ENCODE measurements at regions not wholly inside any gene's neighbourhood (a gene's known extent, or its start where the extent isn't known, plus 50 kb on each side); places are given as distances from the start of the nearest gene placed in this dataset.

DNA sequence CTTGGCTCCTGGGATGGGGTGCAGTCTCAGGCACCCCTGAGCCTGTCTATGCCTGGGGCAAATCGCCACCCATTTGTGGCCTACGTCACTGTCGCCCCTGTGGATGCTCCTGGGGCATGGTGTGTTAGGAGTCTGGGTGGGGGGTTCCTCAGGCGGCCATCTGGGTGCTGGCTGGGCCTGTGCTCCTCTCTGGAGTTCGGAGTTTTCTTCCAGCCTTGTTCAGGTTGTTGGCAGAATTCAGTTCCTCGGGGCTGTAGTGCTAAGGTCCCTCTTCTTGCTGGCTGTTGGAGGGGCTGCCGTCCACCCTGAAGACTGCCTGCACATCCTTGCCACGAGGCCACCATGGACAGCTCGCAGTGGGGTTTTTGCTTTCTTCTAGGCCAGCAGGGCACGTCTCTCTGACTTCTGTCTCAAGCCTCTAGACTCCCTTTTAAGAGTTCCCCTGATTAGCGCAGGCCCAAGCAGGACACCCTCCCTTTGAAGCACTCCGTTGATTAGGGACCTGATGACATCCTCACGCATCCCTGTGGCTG is 86.7 kb upstream of the C1orf174 start:
- TF ChIP-seq, protein P1, sequence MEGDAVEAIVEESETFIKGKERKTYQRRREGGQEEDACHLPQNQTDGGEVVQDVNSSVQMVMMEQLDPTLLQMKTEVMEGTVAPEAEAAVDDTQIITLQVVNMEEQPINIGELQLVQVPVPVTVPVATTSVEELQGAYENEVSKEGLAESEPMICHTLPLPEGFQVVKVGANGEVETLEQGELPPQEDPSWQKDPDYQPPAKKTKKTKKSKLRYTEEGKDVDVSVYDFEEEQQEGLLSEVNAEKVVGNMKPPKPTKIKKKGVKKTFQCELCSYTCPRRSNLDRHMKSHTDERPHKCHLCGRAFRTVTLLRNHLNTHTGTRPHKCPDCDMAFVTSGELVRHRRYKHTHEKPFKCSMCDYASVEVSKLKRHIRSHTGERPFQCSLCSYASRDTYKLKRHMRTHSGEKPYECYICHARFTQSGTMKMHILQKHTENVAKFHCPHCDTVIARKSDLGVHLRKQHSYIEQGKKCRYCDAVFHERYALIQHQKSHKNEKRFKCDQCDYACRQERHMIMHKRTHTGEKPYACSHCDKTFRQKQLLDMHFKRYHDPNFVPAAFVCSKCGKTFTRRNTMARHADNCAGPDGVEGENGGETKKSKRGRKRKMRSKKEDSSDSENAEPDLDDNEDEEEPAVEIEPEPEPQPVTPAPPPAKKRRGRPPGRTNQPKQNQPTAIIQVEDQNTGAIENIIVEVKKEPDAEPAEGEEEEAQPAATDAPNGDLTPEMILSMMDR (conservative IDR thresholded peaks at IDR 0.05; ENCODE audit: low read depth, low read length) = no peak
- H3K4me3 ChIP-seq (IDR thresholded peaks at IDR 0.05; ENCODE audit: insufficient read depth, low read depth, low read length) = no peak overlapping the region
- H3K4me1 ChIP-seq (ENCODE audit: low read depth, poor library complexity, severe bottlenecking) = no peaks in the 10 kb centered on the region
- H4K20me1 ChIP-seq (ENCODE audit: insufficient read depth) = no peaks in the 10 kb centered on the region
- no peak overlapping the region for H3K9ac ChIP-seq
- no peak overlapping the region for H2AFZ ChIP-seq (ENCODE audit: low read depth)
- H3K27ac ChIP-seq = no peak overlapping the region
- no peaks in the 10 kb centered on the region for H3K36me3 ChIP-seq (ENCODE audit: insufficient read depth)
- H3K4me2 ChIP-seq = no peak overlapping the region
- peaks cover 39% of the 10 kb centered on the region for H3K27me3 ChIP-seq (ENCODE audit: insufficient read depth, low read depth)
- no peaks in the 10 kb centered on the region for H3K79me2 ChIP-seq (ENCODE audit: insufficient read depth, low read depth)

DNA sequence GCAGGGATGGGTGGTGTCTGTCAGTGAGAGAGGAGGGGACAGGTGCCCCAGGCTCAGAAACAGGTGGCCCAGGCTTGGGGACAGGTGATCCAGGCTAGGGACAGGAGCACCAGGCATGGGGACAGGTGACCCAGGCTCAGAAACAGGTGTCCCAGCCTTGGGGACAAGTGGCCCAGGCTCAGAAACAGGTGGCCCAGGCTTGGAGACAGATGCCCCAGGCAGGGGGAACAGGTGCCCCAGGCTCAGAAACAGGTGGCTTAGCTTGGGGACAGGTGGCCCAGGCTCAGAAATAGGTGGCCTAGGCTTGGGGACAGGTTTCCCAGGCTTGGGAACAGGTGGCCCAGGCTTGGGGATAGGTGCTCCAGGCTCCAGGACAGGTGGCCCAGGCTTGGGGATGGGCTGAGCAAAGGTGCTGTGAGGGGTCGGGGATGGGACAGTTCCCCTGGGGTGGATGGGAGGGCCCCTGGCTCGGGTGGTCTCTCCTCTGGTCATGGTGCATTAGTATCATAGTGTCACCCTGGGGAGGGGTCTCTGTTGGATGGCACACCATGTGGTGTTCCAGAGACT is 87.7 kb upstream of the C1orf174 start:
- H3K4me1 ChIP-seq (ENCODE audit: low read depth, poor library complexity, severe bottlenecking) = no peaks in the 10 kb centered on the region
- H4K20me1 ChIP-seq (ENCODE audit: insufficient read depth) = no peaks in the 10 kb centered on the region
- H3K9ac ChIP-seq = no peak overlapping the region
- no peaks in the 10 kb centered on the region for H3K79me2 ChIP-seq (ENCODE audit: insufficient read depth, low read depth)
- peaks cover 36% of the 10 kb centered on the region for H3K27me3 ChIP-seq (ENCODE audit: insufficient read depth, low read depth)
- no peak overlapping the region for H3K4me2 ChIP-seq
- H3K36me3 ChIP-seq (ENCODE audit: insufficient read depth) = no peaks in the 10 kb centered on the region
- no peak overlapping the region for H3K4me3 ChIP-seq (IDR thresholded peaks at IDR 0.05; ENCODE audit: insufficient read depth, low read depth, low read length)
- no peak overlapping the region for H2AFZ ChIP-seq (ENCODE audit: low read depth)
- H3K27ac ChIP-seq = no peak overlapping the region
- TF ChIP-seq, protein P1 (conservative IDR thresholded peaks at IDR 0.05; ENCODE audit: low read depth, low read length) = no peak

DNA sequence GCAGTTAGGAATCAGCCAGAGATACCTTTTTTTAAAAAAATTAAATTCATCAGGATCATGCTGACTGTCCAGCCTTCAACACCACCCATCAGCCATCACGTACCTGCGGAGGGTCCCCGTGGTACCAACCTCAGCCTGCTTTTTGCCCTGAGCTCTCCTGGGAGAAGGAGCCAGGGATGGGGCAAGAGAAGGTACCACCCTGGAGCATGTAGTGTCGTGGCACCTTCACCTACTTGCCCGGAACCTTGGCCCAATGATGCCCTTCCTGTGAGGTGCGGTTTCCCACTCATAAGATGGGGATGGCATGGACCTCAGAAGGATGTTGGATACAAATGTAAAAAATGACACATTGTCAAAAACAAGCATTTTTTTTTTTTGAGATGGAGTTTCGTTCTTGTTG is 88.4 kb upstream of the C1orf174 start:
- H3K36me3 ChIP-seq (ENCODE audit: insufficient read depth) = no peaks in the 10 kb centered on the region
- H3K4me1 ChIP-seq (ENCODE audit: low read depth, poor library complexity, severe bottlenecking) = no peaks in the 10 kb centered on the region
- TF ChIP-seq, protein P1 (conservative IDR thresholded peaks at IDR 0.05; ENCODE audit: low read depth, low read length) = no peak

DNA sequence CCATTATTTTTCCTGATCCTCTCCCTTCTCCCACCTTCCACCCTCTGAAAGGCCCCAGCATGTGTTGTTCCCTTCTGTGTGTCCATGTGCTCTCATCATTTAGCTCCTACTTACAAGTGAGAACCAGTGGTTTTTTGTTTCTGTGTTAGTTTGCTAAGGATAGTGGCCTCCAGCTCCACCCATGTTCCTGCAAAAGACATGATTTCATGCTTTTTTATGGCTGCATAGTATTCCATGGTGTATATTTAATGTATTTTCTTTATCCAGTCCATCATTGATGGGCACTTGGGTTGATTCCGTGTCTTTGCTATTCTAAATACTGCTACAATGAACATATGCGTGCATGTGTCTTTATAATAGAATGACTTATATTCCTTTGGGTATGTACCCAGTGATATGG is 89.4 kb upstream of the C1orf174 start:
- Histone ChIP-seq H2AFZ (ENCODE audit: low read depth) (no peak overlapping the region), H3K79me2 (ENCODE audit: insufficient read depth, low read depth) (no peaks in the 10 kb centered on the region), H3K27ac (no peak overlapping the region), H3K4me3 (IDR thresholded peaks at IDR 0.05; ENCODE audit: insufficient read depth, low read depth, low read length) (no peak overlapping the region), H3K27me3 (ENCODE audit: insufficient read depth, low read depth) (peaks cover 31% of the 10 kb centered on the region), H4K20me1 (ENCODE audit: insufficient read depth) (no peaks in the 10 kb centered on the region), H3K4me2 (no peak overlapping the region), H3K9ac (no peak overlapping the region), H3K4me1 (ENCODE audit: low read depth, poor library complexity, severe bottlenecking) (no peaks in the 10 kb centered on the region), H3K36me3 (ENCODE audit: insufficient read depth) (no peaks in the 10 kb centered on the region)
- TF ChIP-seq, protein P1 (conservative IDR thresholded peaks at IDR 0.05; ENCODE audit: low read depth, low read length) = no peak

More for the DNA sequence above, 88.4 kb upstream of the C1orf174 start:
- Histone ChIP-seq H3K9ac (no peak overlapping the region), H4K20me1 (ENCODE audit: insufficient read depth) (no peaks in the 10 kb centered on the region), H3K27ac (no peak overlapping the region), H3K27me3 (ENCODE audit: insufficient read depth, low read depth) (peaks cover 34% of the 10 kb centered on the region), H3K4me3 (IDR thresholded peaks at IDR 0.05; ENCODE audit: insufficient read depth, low read depth, low read length) (no peak overlapping the region), H3K79me2 (ENCODE audit: insufficient read depth, low read depth) (no peaks in the 10 kb centered on the region), H2AFZ (ENCODE audit: low read depth) (no peak overlapping the region), H3K4me2 (no peak overlapping the region)
